HuH-7.5 (cell line): ENCODE measurements at regions not wholly inside any gene's neighbourhood (a gene's known extent, or its start where the extent isn't known, plus 50 kb on each side); places are given as distances from the start of the nearest gene placed in this dataset.

Experiments
- DNase-seq: peaks from one replicate; pipeline ENCODE4 v3.0.0; 2011; ENCODE audit warnings: low spot score

- no peak for DNase-seq
Measured at GRCh38 chr6:105763866-105764265, 322.3 kb upstream of the PRDM1 start.

DNA sequence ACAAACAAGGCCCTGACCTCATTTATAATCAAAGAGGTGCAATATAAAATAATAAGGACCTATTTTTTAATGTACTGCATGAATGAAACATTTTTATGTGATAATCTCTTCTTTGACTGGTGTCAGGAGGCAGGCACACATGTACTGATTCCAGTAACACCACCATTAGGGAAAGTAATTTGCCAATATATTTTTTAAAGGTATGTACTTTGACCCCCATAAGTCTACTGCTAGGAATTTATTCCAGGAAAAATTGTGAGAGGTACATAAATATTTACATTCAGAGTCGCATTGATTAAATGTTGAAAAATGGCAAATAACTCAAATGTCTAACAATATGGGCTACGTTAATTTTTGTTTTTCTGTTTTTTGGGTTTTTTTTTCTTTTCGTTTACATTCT lies 325.4 kb upstream of the PRDM1 start:
- no peak for DNase-seq

- no peak for DNase-seq
Measured at GRCh38 chr6:105759946-105760345, 326.2 kb upstream of the PRDM1 start.

DNA sequence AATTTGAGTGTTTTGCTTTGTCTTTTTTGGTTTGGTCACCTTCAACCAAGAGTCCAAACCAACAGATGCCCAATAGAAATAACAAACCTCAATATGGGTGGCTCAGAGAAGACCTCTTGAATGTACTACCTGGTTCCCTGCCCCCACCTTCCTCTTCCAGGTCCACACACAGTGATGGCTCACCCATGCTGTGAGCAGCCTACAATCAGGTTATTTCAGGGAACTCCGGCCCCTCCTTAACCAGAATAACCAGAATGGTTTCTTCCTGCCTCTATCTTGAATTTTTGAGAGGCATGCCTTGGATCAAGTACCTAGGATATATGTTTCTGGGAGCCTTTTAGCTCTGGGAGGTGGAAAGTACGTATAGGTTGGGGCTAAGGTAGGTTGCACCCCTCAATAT lies 327.1 kb upstream of the PRDM1 start:
- DNase-seq = no peak

- no peak for DNase-seq
Measured at GRCh38 chr6:105757512-105758200, 328.5 kb upstream of the PRDM1 start.

GRCh38 chr6:105755885-105756284 lies 330.3 kb upstream of the PRDM1 start:
- no peak for DNase-seq

GRCh38 chr6:105753620-105754211 lies 332.4 kb upstream of the PRDM1 start:
- no peak for DNase-seq

DNA sequence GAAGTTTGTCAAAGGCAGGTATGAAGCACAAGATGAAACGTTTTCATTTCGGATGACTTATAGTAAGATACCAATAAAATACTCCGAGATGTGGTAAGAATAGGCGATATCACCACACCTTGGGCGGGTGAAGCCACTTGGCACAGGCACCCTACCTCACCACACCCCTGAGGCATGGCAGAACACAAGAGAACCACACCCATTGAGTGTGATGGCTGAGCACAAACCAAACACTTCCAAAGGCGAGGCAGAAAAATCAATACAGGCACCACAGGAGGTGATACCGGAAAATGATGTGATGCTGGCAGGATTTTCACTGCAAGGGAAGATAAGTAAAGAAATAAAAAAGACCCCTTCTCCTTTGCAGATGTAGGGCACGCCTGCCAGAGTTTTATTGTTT lies 332.9 kb upstream of the PRDM1 start:
- no peak for DNase-seq

GRCh38 chr6:105750089-105750488 lies 336.0 kb upstream of the PRDM1 start:
- DNase-seq = no peak

DNA sequence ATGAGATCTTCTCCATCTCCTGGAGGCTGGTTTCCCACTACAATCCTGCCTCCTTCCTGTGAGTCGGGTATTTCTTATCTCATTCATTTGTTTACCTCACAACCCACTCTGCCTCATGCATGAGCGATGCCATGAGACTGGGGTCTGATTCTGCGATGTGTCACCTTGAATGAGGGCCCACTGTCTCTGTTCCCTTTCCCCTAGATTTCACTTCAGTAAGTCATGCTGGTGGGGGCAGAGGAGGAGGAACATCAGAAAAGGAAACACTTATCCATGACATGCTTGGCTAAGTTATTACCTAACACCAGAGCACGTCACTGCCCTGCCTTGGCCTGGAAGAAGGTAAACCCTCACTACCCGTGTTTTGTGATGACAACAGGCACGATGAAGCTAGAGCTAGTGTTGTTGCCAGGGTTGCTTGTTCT lies 337.4 kb upstream of the PRDM1 start:
- DNase-seq = no peak

DNA sequence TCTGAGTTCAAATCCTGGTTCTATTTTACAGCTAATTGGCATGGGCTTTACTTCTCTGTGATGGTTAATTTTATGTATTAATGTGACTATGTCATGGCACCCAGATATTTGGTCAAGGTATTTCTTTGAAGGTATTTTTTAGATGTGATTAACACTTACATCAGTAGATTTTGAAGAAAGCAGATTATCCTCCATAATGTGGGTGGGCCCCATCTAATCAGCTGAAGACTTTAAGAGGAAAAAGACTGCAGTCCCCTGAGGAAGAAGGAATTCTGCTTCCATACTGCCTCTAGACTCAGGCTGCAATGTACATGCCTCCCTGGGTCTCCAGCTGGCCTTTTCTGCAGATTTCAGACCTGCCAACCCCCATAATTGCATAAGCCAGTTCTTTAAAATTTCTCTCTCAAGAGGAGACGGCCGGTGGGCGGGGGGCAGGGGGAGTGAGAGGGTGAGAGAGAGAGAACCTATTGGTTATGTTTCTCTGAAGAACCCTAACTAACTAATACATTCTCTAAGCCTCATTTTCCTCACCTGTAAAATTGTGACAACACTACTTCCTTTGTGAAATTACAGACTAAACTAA lies 338.2 kb upstream of the PRDM1 start:
- no peak for DNase-seq

DNA sequence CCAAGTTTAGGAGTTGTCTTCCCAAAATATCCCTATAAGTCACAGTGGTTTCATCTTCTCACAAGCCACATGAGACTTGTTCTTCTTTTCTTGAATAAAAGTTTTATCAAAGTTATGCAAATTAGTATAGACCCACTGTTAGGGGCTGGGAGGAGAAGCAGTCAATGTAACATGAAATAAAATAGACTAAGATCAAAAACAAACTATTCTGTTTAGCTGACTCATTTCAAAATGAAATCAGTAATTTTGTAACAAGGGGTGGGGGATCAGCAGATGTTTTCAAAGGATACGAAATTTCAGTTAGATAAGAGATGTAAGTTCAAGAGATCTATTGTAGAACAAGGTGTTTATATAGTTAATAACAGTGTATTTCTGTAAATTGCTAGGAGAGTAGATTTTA lies 339.6 kb upstream of the PRDM1 start:
- DNase-seq = no peak

DNA sequence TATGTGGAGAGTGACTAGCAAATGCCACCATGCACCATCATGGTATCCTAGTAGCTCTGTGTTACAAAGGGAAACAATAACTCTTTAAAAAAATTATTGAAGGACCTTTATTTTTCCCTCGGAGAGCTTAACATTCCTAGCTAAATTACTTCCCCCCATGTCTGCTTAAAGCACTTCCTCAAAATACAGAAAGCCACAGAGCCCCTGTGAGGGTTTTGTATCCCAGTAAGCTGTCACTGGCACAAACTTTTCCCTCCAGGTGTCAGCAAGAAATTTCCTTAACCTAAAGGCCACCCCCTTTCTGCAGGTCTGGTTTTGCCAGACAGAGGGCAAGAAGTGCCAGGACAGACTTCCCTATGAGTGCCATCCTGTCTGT lies 340.0 kb upstream of the PRDM1 start:
- DNase-seq = no peak

- no peak for DNase-seq
Measured at GRCh38 chr6:105745464-105746129, 340.5 kb upstream of the PRDM1 start.

GRCh38 chr6:105744815-105745214 lies 341.3 kb upstream of the PRDM1 start:
- no peak for DNase-seq

GRCh38 chr6:105740946-105741645 lies 338.2 kb upstream of the PREP start:
- no peak for DNase-seq

GRCh38 chr6:105739764-105740163 lies 336.9 kb upstream of the PREP start:
- no peak for DNase-seq

DNA sequence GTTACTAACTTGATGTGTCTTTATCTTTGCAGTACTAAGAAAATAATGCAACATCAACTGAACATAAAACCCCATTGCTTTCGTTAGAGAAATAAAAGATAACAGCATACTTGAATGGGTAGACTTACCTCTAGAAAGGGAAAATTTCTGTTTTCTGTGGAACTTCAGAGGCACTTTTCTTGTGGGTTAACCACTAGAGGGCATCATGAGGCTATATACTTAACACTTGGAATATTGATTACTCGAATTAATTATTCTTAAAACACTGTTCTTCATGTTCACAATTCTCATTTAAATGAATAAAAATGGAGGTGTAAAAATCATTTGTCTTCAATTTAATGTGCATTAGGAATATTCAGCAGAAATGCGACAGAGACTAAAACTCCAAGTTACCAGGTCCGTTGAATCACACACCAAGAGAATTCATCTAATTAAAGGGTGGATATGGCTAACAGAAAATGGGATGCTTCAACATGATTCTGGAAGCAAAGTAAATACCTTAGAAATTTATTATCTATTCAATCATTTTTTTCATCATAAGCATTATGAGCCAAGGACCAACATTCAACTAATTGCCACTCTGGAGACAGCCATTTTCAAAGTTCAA lies 330.8 kb upstream of the PREP start:
- DNase-seq = no peak

- DNase-seq = no peak
Measured at GRCh38 chr6:105728995-105729394, 326.1 kb upstream of the PREP start.

GRCh38 chr6:105726902-105727655 lies 324.2 kb upstream of the PREP start:
- no peak for DNase-seq

DNA sequence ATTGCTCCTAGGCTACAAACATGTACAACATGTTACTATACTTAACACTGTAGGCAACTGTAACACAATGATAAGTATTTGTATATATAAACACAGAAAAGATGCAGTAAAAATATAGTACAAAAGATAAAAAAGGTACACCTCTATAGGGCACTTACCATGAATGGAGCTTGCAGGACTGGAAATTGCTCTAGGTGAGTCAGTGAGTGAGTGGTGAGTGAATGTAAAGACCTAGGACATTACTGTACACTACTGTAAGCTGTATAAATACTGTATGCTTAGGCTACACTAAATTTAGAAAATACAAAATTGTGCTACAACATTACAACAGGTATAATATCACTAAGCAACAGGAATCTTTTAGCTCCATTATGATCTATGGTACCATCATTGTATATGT lies 312.0 kb upstream of the PREP start:
- DNase-seq = no peak
